ENCODE measurements at regions not wholly inside any gene's neighbourhood (a gene's known extent, or its start where the extent isn't known, plus 50 kb on each side); places are given as distances from the start of the nearest gene placed in this dataset.

DNA sequence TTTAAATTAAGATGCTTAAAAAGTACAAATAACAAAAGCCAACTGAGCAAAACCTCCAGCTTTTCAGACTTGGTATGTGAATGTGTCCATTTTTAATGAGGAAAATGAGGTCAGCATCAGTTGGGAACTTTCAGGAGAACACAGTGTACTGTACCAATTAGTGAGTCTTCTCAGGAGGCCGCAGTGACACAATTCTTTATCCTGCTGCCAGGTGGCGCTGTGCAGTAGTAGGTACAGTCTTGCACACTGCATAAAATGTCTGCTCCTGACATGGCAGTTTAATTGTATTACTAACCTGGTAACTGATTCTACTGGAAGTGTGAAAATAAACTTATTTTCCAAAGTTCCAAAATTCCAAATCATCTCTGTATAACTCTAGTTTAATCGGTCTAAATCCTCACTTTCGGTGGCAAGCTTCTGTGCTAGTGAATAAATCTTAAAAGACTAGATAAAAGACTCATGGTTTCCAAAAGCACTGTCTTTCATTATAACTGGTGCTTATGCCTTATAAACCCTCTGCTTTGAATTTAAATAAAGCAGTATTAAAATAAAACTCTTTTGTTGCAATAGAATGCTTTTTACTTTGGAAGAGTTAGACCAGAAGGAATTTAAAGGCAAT lies 214.8 kb upstream of the MMS22L start (continued):
- TF ChIP-seq CHD7 (IDR thresholded peaks at IDR 0.05; ENCODE audit: insufficient replicate concordance, low read length), result peak; percentile 49
- peak; percentile 82 for TF ChIP-seq MAFK (IDR thresholded peaks at IDR 0.05; ENCODE audit: low read depth, low read length)
- TF ChIP-seq YY1 (IDR thresholded peaks at IDR 0.05; ENCODE audit: low read depth, low read length), result peak; percentile 81; the same call in 1 of the 2 replicates
- peak; percentile 61; the same call in 1 of the 2 replicates for TF ChIP-seq TEAD4 (IDR thresholded peaks at IDR 0.05; ENCODE audit: low read depth, low read length)
- TF ChIP-seq RAD21 (IDR thresholded peaks at IDR 0.05 in 1 of 2, conservative IDR thresholded peaks at IDR 0.05 in 1 of 2; ENCODE audit: low read depth in 2 of 2, low read length in 2 of 2), result peak; percentile 77 to 82
- peak; percentile 76 for TF ChIP-seq BACH1 (IDR thresholded peaks at IDR 0.05; ENCODE audit: low read length)
